Breast epithelium (tissue), 3 donors: ENCODE measurements at regions not wholly inside any gene's neighbourhood (a gene's known extent, or its start where the extent isn't known, plus 50 kb on each side); places are given as distances from the start of the nearest gene placed in this dataset.

ENCODE experiments used
- CTCF ChIP-seq, 3 donors: fragments of 450-650 bp; IDR thresholded peaks; one replicate each; pipeline ENCODE4 v1.5.1; 2016 to 2017; ENCODE audit warnings: antibody characterized with exemption in 3 of 3, mild to moderate bottlenecking in 3 of 3, moderate library complexity in 3 of 3
- POLR2A ChIP-seq: fragments of 450-650 bp; IDR thresholded peaks from one replicate; pipeline ENCODE4 v1.6.1; 2016; ENCODE audit warnings: antibody characterized with exemption, mild to moderate bottlenecking, moderate library complexity
- POLR2AphosphoS5 ChIP-seq, 3 donors: sonication (generic); formaldehyde crosslinking; IDR thresholded peaks; one replicate each; pipeline ENCODE4 v1.6.1; 2017; ENCODE audit warnings: antibody characterized with exemption in 3 of 3

- no peak for TF ChIP-seq CTCF (IDR thresholded peaks at IDR 0.05)
- TF ChIP-seq POLR2AphosphoS5 (IDR thresholded peaks at IDR 0.05) = no peak
- no peak for TF ChIP-seq POLR2A
Measured at GRCh38 chrX:42695800-42696358, 82.1 kb downstream of the PPP1R2C start.
